Left ventricle myocardium inferior (tissue), 1 donor: ENCODE measurements at regions not wholly inside any gene's neighbourhood (a gene's known extent, or its start where the extent isn't known, plus 50 kb on each side); places are given as distances from the start of the nearest gene placed in this dataset.

Source experiments
- DNase-seq: peaks from one replicate; pipeline ENCODE4 v3.0.0-alpha.2; 2020
- H3K27ac ChIP-seq: fragments of 200-600 bp; replicated peaks from 2 replicates; pipeline ENCODE4 v1.8.0; 2021
- H3K27me3 ChIP-seq: fragments of 200-600 bp; 2 replicates; pipeline ENCODE4 v1.8.0; 2021; ENCODE audit warnings: low read depth
- H3K36me3 ChIP-seq: fragments of 200-600 bp; 2 replicates; pipeline ENCODE4 v1.8.0; 2021
- H3K4me1 ChIP-seq: fragments of 200-600 bp; 2 replicates; pipeline ENCODE4 v1.8.0; 2021
- H3K4me3 ChIP-seq: fragments of 200-600 bp; 2 replicates; pipeline ENCODE4 v1.8.0; 2021; ENCODE audit warnings: mild to moderate bottlenecking, moderate library complexity
- H3K9me3 ChIP-seq: fragments of 200-600 bp; replicated peaks from 2 replicates; pipeline ENCODE4 v1.8.0; 2021
- CTCF ChIP-seq: fragments of 200-600 bp; IDR thresholded peaks from 2 replicates; pipeline ENCODE4 v1.8.0; 2021; ENCODE audit warnings: antibody characterized with exemption, mild to moderate bottlenecking, borderline replicate concordance
- intact Hi-C: fragments of 100-400 bp; cut with micrococcal nuclease; formaldehyde crosslinking; loops from one replicate; pipeline ENCODE4 v1.11.0; 2022
- donor health status: DM: no; HTN: yes; CAD: no; lungs with severe emphysema.

GRCh38 chr5:21613971-21614488 lies 1239.1 kb downstream of the CDH12 start:
- Histone ChIP-seq H3K9me3 (peaks cover 8% of the 10 kb centered on the region), H3K4me3 (no peak overlapping the region), H3K4me1 (no peaks in the 10 kb centered on the region), H3K36me3 (no peaks in the 10 kb centered on the region), H3K27me3 (no peaks in the 10 kb centered on the region), H3K27ac (no peak overlapping the region)
- no peak for TF ChIP-seq CTCF
- no peak for DNase-seq
- intact Hi-C loops, result no loop called here

- H3K4me1 ChIP-seq, result no peaks in the 10 kb centered on the region
- no peaks in the 10 kb centered on the region for H3K36me3 ChIP-seq
- no peak for DNase-seq
- intact Hi-C loops, result no loop called here
- no peaks in the 10 kb centered on the region for H3K27me3 ChIP-seq
- no peak for TF ChIP-seq CTCF
- H3K9me3 ChIP-seq, result no peaks in the 10 kb centered on the region
- H3K27ac ChIP-seq, result no peak overlapping the region
- H3K4me3 ChIP-seq, result no peak overlapping the region
These were observed 1249.3 kb downstream of the CDH12 start for GRCh38 chr5:21603796-21604195.

GRCh38 chr5:21594566-21594965 lies 1258.6 kb downstream of the CDH12 start:
- intact Hi-C loops, result no loop called here
- no peak for DNase-seq
- H3K27ac ChIP-seq, result no peak overlapping the region
- no peaks in the 10 kb centered on the region for H3K27me3 ChIP-seq
- TF ChIP-seq CTCF, result no peak
- H3K4me1 ChIP-seq, result no peaks in the 10 kb centered on the region
- peaks cover 10% of the 10 kb centered on the region for H3K9me3 ChIP-seq
- H3K4me3 ChIP-seq, result no peak overlapping the region
- H3K36me3 ChIP-seq, result no peaks in the 10 kb centered on the region

- DNase-seq, result no peak
- Histone ChIP-seq H3K27me3 (no peaks in the 10 kb centered on the region), H3K4me3 (no peak overlapping the region), H3K4me1 (no peaks in the 10 kb centered on the region), H3K27ac (no peak overlapping the region), H3K36me3 (no peaks in the 10 kb centered on the region), H3K9me3 (peaks cover 7% of the 10 kb centered on the region)
- intact Hi-C loops, result no loop called here
- TF ChIP-seq CTCF, result no peak
These were observed 1259.9 kb downstream of the CDH12 start for GRCh38 chr5:21593261-21593660.

GRCh38 chr5:21581508-21581907 lies 1271.6 kb downstream of the CDH12 start:
- Histone ChIP-seq H3K36me3 (no peaks in the 10 kb centered on the region), H3K27me3 (no peaks in the 10 kb centered on the region), H3K27ac (no peak overlapping the region), H3K4me1 (no peaks in the 10 kb centered on the region), H3K4me3 (no peak overlapping the region), H3K9me3 (no peaks in the 10 kb centered on the region)
- no peak for DNase-seq
- no peak for TF ChIP-seq CTCF
- intact Hi-C loops, result no loop called here

GRCh38 chr5:21574961-21575360 lies 1278.2 kb downstream of the CDH12 start:
- H3K4me3 ChIP-seq, result no peak overlapping the region
- no peaks in the 10 kb centered on the region for H3K36me3 ChIP-seq
- no peak for DNase-seq
- no peak for TF ChIP-seq CTCF
- no peaks in the 10 kb centered on the region for H3K27me3 ChIP-seq
- H3K27ac ChIP-seq, result no peak overlapping the region
- H3K4me1 ChIP-seq, result no peaks in the 10 kb centered on the region
- intact Hi-C loops, result no loop called here
- H3K9me3 ChIP-seq, result no peaks in the 10 kb centered on the region
